HFF-Myc (cell line): ENCODE measurements at regions not wholly inside any gene's neighbourhood (a gene's known extent, or its start where the extent isn't known, plus 50 kb on each side); places are given as distances from the start of the nearest gene placed in this dataset.

Source experiments
- DNase-seq: peaks from one replicate; pipeline ENCODE4 v3.0.0-alpha.2; 2011; ENCODE audit warnings: low read depth; ENCODE audit errors: extremely low read depth
- H3K4me3 ChIP-seq: replicated peaks from 2 replicates; pipeline ENCODE4 v1.5.1; 2011; ENCODE audit warnings: low read depth, mild to moderate bottlenecking, control low read depth, low read length
- TF ChIP-seq, protein P1 (sequence below): IDR thresholded peaks from 2 replicates; pipeline ENCODE4 v1.5.1; 2012; ENCODE audit warnings: mild to moderate bottlenecking, low read depth, low read length, control low read depth; ENCODE audit errors: missing control alignments

DNA sequence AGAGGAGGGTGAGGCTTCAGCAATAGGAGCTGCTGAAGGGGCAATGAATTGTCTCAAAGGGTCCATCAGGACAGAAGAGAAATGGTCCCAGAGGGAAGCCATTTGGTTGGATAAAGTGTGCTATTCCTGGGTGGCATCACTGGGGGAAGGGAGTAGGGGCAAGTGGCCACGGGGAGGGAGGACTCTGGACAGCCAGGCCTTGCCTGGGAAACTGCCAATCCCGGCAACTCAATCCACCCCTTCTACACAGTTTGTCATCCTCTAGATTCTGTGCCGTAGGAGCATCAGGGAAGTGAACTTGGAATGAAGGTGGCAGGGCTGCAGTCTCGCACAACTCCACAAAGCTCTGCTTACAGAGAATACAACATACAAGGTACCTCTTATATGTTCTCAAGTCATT is 59.5 kb upstream of the RIPOR2 start:
- no peak for DNase-seq
- TF ChIP-seq, protein P1, sequence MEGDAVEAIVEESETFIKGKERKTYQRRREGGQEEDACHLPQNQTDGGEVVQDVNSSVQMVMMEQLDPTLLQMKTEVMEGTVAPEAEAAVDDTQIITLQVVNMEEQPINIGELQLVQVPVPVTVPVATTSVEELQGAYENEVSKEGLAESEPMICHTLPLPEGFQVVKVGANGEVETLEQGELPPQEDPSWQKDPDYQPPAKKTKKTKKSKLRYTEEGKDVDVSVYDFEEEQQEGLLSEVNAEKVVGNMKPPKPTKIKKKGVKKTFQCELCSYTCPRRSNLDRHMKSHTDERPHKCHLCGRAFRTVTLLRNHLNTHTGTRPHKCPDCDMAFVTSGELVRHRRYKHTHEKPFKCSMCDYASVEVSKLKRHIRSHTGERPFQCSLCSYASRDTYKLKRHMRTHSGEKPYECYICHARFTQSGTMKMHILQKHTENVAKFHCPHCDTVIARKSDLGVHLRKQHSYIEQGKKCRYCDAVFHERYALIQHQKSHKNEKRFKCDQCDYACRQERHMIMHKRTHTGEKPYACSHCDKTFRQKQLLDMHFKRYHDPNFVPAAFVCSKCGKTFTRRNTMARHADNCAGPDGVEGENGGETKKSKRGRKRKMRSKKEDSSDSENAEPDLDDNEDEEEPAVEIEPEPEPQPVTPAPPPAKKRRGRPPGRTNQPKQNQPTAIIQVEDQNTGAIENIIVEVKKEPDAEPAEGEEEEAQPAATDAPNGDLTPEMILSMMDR: no peak
- no peak overlapping the region for H3K4me3 ChIP-seq

DNA sequence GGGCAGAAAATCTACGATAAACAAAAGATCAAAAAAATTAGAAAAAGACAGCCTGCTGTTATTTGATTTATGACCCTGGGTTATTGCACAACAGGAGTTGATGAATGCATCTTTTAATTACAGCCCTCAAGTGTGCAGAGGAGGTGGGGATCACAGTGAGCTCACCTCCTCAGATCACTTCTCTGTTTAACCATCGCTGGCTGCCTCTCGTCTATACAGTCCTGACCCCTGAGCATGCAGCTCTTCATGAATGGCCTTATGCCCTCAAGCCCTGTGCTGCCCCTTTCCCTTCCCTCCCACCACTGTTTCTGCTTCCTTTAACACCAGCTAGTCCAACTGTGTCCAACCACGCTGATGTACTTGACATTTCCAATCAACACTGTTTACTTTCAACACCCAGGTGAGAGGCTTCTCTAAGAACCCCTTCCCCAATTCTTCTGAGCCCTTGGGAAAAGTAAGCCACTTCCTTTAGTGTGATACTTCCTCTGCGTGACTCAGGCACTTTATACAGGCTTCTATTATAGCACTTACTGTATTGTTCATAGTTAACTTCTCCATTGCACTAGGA is 60.6 kb upstream of the RIPOR2 start:
- TF ChIP-seq, protein P1: no peak
- DNase-seq: no peak
- H3K4me3 ChIP-seq: no peak overlapping the region

DNA sequence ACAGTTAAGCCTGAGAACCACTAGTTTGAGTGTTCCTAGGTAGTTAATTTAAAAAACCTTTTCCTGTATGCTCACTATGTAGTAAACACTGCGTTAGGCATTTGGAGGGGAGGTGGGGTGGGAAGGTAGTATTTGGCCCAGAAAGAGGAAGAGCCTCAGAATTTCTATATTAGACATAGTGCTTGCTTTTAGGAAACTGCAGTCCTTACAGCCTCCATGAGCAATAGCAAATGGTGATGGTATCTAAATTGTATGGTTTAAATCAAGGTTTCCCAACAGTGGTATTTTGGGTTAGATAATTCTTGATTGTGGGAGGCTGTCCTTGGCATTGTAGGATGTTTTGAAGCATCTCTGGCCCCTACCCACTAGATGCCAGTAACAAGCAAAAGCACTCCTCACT is 61.5 kb upstream of the RIPOR2 start:
- H3K4me3 ChIP-seq: no peak overlapping the region
- DNase-seq: no peak
- TF ChIP-seq, protein P1: no peak

DNA sequence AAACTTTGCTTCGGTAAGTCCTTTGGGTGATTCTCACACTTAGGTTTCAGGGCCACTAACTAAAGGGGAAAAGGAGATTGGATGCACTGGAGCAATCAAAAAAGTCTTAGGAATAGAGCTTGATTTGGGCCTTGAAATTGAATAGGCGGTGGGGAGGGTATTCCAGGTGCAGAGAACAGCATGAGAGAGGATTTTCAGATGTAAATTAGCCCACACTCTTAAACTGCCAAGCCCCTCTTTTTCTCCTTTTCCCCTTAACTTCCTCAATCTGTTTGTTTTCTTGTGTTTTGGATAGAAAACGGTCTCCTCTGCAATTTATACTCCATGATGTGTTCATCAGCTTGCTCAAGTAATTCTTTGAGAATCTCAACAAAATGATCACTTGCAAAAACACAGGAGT is 62.1 kb upstream of the RIPOR2 start:
- no peak overlapping the region for H3K4me3 ChIP-seq
- no peak for DNase-seq
- TF ChIP-seq, protein P1: no peak

DNA sequence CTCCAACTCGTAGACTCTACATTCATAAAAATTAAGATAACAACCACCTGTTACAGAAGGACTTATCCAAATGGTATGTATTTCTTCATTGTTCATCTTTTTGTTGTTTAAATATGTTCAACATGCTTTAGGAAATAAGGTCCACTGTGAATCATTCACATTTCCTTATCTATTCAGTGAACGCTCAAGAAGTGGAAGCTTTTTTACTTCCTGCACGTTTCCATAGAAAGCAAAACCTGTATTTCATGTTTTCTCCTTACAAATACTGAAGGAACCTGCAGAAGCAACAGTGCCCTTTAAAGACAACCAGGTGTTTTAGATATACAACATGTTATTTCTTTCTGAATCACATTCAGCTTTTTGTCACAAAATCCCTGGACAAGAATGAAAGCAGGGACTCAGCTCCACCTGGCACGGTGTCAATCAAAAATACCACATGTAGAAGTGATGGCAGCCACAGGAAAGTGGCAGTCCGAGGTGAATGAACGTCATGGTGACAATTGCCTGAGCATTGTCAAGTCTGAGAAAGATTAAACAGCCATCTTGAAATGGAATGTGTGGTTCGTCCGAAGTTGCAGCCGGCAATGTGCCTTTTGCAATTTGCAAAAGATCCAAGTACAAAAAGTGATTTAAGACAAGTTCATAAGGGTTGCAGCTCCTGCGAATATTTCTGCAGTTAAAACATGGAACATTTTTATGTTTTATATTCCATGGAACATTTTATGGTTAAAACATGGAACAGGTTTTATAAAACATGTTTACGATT is 66.7 kb upstream of the RIPOR2 start:
- DNase-seq: no peak
- H3K4me3 ChIP-seq: no peak overlapping the region
- TF ChIP-seq, protein P1: no peak

DNA sequence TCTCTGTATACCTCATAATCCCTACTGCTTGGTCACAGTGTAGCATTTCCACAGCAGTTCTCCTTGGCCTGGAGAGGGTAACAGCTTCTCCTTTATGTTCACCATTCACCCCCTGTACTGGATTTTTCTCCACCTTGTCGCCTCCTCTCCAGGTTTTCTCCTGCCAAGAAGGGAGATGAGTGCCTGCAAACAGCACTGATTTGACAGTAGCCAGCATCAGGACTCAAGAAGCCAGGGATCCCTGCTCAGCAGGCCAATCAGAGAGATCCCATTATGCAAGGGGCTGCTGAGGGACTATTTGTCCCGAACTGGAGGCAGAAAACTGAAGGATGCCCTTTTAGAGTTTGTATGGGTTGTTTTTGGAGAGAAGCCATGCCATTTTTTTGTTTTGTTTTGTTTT is 68.6 kb upstream of the RIPOR2 start:
- TF ChIP-seq, protein P1: no peak
- DNase-seq: no peak

More for the DNA sequence above, 68.6 kb upstream of the RIPOR2 start:
- H3K4me3 ChIP-seq: no peak overlapping the region
